ENCODE measurements at regions not wholly inside any gene's neighbourhood (a gene's known extent, or its start where the extent isn't known, plus 50 kb on each side); places are given as distances from the start of the nearest gene placed in this dataset.

DNA sequence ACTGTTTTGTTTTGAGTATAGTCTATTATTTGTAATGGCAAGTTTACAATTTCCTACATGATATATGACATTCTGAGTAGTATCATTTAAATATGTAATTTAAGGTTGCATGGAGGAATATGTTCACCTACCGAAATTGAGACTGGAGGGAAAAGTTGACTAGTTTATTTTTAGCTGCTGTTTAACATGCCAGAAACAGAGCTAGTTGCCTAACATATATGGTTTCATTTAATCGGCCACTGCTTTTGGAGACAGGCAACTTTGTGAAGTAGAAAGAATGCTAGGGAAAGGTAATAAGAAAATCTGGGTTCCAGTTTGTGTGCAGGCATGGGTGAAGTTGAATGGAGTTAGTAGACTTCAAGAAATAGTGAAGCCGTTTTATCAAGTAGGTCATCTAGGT is 342.1 kb upstream of the CBLB start:
- H3K4me3 ChIP-seq (ENCODE audit: low read depth, poor library complexity, severe bottlenecking): no peak overlapping the region
- no peak for TF ChIP-seq POLR2A (IDR thresholded peaks at IDR 0.05)
- TF ChIP-seq, protein P1, sequence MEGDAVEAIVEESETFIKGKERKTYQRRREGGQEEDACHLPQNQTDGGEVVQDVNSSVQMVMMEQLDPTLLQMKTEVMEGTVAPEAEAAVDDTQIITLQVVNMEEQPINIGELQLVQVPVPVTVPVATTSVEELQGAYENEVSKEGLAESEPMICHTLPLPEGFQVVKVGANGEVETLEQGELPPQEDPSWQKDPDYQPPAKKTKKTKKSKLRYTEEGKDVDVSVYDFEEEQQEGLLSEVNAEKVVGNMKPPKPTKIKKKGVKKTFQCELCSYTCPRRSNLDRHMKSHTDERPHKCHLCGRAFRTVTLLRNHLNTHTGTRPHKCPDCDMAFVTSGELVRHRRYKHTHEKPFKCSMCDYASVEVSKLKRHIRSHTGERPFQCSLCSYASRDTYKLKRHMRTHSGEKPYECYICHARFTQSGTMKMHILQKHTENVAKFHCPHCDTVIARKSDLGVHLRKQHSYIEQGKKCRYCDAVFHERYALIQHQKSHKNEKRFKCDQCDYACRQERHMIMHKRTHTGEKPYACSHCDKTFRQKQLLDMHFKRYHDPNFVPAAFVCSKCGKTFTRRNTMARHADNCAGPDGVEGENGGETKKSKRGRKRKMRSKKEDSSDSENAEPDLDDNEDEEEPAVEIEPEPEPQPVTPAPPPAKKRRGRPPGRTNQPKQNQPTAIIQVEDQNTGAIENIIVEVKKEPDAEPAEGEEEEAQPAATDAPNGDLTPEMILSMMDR (IDR thresholded peaks at IDR 0.05): no peak
- WGBS, 2 donors: 46 to 63% methylated on average over 3 of the region's 3 CpGs
- DNase-seq (ENCODE audit: low spot score in 2 of 2): no peak
- intact Hi-C loops (cut with DNase I; ENCODE audit: low total_unique reads): no loop called here

DNA sequence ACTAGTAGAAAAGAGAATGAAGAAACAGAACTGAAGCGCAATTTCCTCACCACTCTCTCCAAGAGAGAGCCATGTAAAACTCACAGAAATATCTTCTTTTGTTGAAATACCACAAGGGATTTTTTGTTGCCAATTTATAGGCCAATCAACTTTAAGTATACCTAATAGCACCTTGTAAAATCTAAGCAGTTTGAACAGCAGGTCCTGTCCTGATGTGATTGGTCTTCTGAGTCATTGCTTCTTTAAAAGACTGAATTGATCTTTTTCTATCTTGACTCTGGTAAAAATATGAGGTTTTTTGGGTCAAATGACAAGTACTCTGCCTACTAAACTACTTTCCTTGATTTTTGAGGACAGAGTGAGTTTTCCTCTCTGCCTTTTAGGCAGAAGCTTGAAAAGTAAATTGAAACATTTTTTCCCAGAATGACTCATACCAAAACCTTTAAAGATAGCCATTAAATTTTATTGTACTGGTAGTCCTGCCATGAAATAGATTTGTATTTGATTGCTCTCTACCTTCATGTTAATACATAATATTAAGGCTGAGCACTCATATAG is 343.9 kb upstream of the CBLB start:
- H3K4me3 ChIP-seq (ENCODE audit: low read depth, poor library complexity, severe bottlenecking): no peak overlapping the region
- WGBS, 2 donors: 95 to 96% methylated on average over 1 of the region's 1 CpG
- DNase-seq (ENCODE audit: low spot score in 2 of 2): no peak
- intact Hi-C loops (cut with DNase I; ENCODE audit: low total_unique reads): no loop called here
- TF ChIP-seq, protein P1 (IDR thresholded peaks at IDR 0.05): no peak
- no peak for TF ChIP-seq POLR2A (IDR thresholded peaks at IDR 0.05)

GRCh38 chr3:106213954-106214353 is 345.1 kb upstream of the CBLB start:
- DNase-seq (ENCODE audit: low spot score in 2 of 2): no peak
- WGBS, 2 donors: 94 to 96% methylated on average over 4 of the region's 4 CpGs
- no peak overlapping the region for H3K4me3 ChIP-seq (ENCODE audit: low read depth, poor library complexity, severe bottlenecking)
- intact Hi-C loops (cut with DNase I; ENCODE audit: low total_unique reads): no loop called here
- no peak for TF ChIP-seq POLR2A (IDR thresholded peaks at IDR 0.05)
- TF ChIP-seq, protein P1 (IDR thresholded peaks at IDR 0.05): no peak

- no peak for DNase-seq (ENCODE audit: low spot score in 2 of 2)
- WGBS, 2 donors: 95% methylated on average over 4 of the region's 4 CpGs
- intact Hi-C loops (cut with DNase I; ENCODE audit: low total_unique reads): no loop called here
- H3K4me3 ChIP-seq (ENCODE audit: low read depth, poor library complexity, severe bottlenecking): no peak overlapping the region
- TF ChIP-seq POLR2A (IDR thresholded peaks at IDR 0.05): no peak
- TF ChIP-seq, protein P1 (IDR thresholded peaks at IDR 0.05): no peak
Measured at GRCh38 chr3:106214641-106215040, 345.8 kb upstream of the CBLB start.

DNA sequence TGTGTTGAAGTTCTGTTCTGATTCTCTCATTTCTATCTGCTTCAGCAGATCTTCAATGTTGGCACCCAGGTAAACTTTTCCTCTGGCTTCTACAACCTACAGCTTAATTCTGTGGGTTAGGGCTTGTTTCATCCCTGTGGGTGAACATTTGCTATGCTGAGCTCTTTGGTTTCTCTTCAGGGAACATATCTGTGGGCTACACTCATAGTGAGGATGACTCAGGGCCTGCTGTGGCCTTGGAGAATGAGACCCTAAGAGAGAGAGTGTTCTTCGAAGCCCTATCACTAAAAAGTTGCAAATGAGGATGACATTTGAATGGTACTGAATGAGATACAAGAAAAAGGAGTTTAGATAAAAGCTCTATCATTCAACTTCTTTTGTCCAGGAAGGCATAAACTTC is 346.2 kb upstream of the CBLB start:
- 100% methylated on average over 1 of the region's 1 CpG for WGBS, 2 donors
- intact Hi-C loops (cut with DNase I; ENCODE audit: low total_unique reads): no loop called here
- no peak overlapping the region for H3K4me3 ChIP-seq (ENCODE audit: low read depth, poor library complexity, severe bottlenecking)
- TF ChIP-seq, protein P1 (IDR thresholded peaks at IDR 0.05): no peak
- no peak for TF ChIP-seq POLR2A (IDR thresholded peaks at IDR 0.05)
- DNase-seq (ENCODE audit: low spot score in 2 of 2): no peak

DNA sequence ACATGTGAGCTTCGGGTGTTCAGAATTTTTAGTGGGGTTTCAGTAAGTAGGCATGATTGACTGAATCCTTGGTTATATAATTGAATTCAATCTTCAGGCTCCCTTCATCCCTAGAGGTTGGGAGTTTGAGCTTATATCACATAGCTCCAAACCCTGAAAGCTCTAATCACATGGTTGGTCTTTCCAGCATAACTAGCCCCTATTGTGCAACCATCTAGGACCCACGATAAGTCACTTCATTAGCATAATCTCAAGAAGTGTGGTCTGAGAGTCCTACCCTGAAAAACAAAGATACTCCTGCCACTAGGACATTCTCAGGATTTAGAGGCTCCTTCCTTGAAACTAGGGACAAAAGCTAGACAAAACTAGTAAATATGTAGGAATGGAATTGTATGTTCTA is 348.9 kb upstream of the CBLB start:
- no peak for TF ChIP-seq POLR2A (IDR thresholded peaks at IDR 0.05)
- TF ChIP-seq, protein P1 (IDR thresholded peaks at IDR 0.05): no peak
- no peak overlapping the region for H3K4me3 ChIP-seq (ENCODE audit: low read depth, poor library complexity, severe bottlenecking)
- intact Hi-C loops (cut with DNase I; ENCODE audit: low total_unique reads): no loop called here
- no peak for DNase-seq (ENCODE audit: low spot score in 2 of 2)
- WGBS, 2 donors: 89 to 90% methylated on average over 2 of the region's 2 CpGs
